Astrocyte of the spinal cord (primary cell): ENCODE measurements at regions not wholly inside any gene's neighbourhood (a gene's known extent, or its start where the extent isn't known, plus 50 kb on each side); places are given as distances from the start of the nearest gene placed in this dataset.

Experiments
- DNase-seq: peaks from one replicate; pipeline ENCODE4 v3.0.0; 2011; ENCODE audit warnings: low read depth, low spot score
- H3K4me3 ChIP-seq: 2 replicates; pipeline ENCODE4 v1.5.1; 2011; ENCODE audit warnings: low read depth, mild to moderate bottlenecking, low read length, moderate library complexity
- CTCF ChIP-seq: IDR thresholded peaks from 2 replicates; pipeline ENCODE4 v1.5.1; 2012; ENCODE audit warnings: low read depth, mild to moderate bottlenecking, low read length, inconsistent platforms
- in situ Hi-C: cut with HindIII; loops from 2 replicates; pipeline ENCODE4 v1.10.0; 2017; ENCODE audit warnings: low sequenced_read_pairs

- no peak overlapping the region for H3K4me3 ChIP-seq
- no peak for TF ChIP-seq CTCF
- in situ Hi-C loops = no loop called here
- no peak for DNase-seq
These were observed 435.5 kb downstream of the DHX35 start for GRCh38 chr20:39397646-39398045.

- in situ Hi-C loops = no loop called here
- no peak for DNase-seq
- TF ChIP-seq CTCF = no peak
- H3K4me3 ChIP-seq = no peak overlapping the region
These were observed 433.5 kb downstream of the DHX35 start for GRCh38 chr20:39395478-39396291.

GRCh38 chr20:39394461-39394860 lies 432.3 kb downstream of the DHX35 start:
- DNase-seq = no peak
- no peak overlapping the region for H3K4me3 ChIP-seq
- in situ Hi-C loops = no loop called here
- no peak for TF ChIP-seq CTCF

- no peak overlapping the region for H3K4me3 ChIP-seq
- DNase-seq = no peak
- no peak for TF ChIP-seq CTCF
- in situ Hi-C loops = no loop called here
These were observed 428.0 kb downstream of the DHX35 start for GRCh38 chr20:39390186-39390585.

GRCh38 chr20:39381595-39381994 lies 419.5 kb downstream of the DHX35 start:
- in situ Hi-C loops = no loop called here
- H3K4me3 ChIP-seq = no peak overlapping the region
- DNase-seq = no peak
- no peak for TF ChIP-seq CTCF

- H3K4me3 ChIP-seq = no peak overlapping the region
- TF ChIP-seq CTCF = no peak
- in situ Hi-C loops = no loop called here
- no peak for DNase-seq
These were observed 416.6 kb downstream of the DHX35 start for GRCh38 chr20:39378776-39379175.
